Trophoblast cell (in vitro differentiated cells and primary cell): ENCODE measurements at regions not wholly inside any gene's neighbourhood (a gene's known extent, or its start where the extent isn't known, plus 50 kb on each side); places are given as distances from the start of the nearest gene placed in this dataset.

Source experiments
- DNase-seq, 2 donors: peaks; one replicate each; pipeline ENCODE4 v3.0.0-alpha.2; 2016
- H2AFZ ChIP-seq: 2 replicates; pipeline ENCODE4 v1.6.1; 2013; ENCODE audit warnings: low read length, moderate library complexity, mild to moderate bottlenecking; ENCODE audit not compliant: insufficient read depth, poor library complexity
- H2AK5ac ChIP-seq: 2 replicates; pipeline ENCODE4 v1.6.1; 2013; ENCODE audit warnings: mild to moderate bottlenecking, low read length
- H2BK120ac ChIP-seq: 2 replicates; pipeline ENCODE4 v1.6.1; 2013; ENCODE audit warnings: low read length, mild to moderate bottlenecking, moderate library complexity; ENCODE audit not compliant: insufficient read depth, poor library complexity
- H2BK12ac ChIP-seq: 2 replicates; pipeline ENCODE4 v1.6.1; 2013; ENCODE audit warnings: mild to moderate bottlenecking, low read length, moderate library complexity
- H2BK5ac ChIP-seq: 2 replicates; pipeline ENCODE4 v1.6.1; 2013; ENCODE audit warnings: low read length, low read depth, moderate library complexity, mild to moderate bottlenecking; ENCODE audit not compliant: poor library complexity
- H3K14ac ChIP-seq: 2 replicates; pipeline ENCODE4 v1.6.1; 2013; ENCODE audit warnings: mild to moderate bottlenecking, low read length
- H3K18ac ChIP-seq: 2 replicates; pipeline ENCODE4 v1.6.1; 2013; ENCODE audit warnings: mild to moderate bottlenecking, low read length
- H3K23ac ChIP-seq: 2 replicates; pipeline ENCODE4 v1.6.1; 2013; ENCODE audit warnings: low read length
- H3K27ac ChIP-seq: 2 replicates; pipeline ENCODE4 v1.5.1; 2013; ENCODE audit warnings: low read depth, mild to moderate bottlenecking, inconsistent platforms, low read length, moderate library complexity
- H3K27me3 ChIP-seq: 2 replicates; pipeline ENCODE4 v1.6.1; 2013; ENCODE audit warnings: inconsistent platforms, mild to moderate bottlenecking, low read length, moderate library complexity; ENCODE audit not compliant: insufficient read depth
- H3K36me3 ChIP-seq, 2 experiments: 1 replicate in 1 of 2; 2 replicates in 1 of 2; pipeline ENCODE4 v1.6.1; 2013; ENCODE audit warnings: low read length in 2 of 2, mild to moderate bottlenecking in 2 of 2, moderate library complexity in 1 of 2; ENCODE audit not compliant: insufficient read depth in 2 of 2, control insufficient read depth in 1 of 2
- H3K4ac ChIP-seq: 2 replicates; pipeline ENCODE4 v1.6.1; 2013; ENCODE audit warnings: low read depth, mild to moderate bottlenecking, low read length, moderate library complexity
- H3K4me1 ChIP-seq, 2 experiments: 1 replicate in 1 of 2; 2 replicates in 1 of 2; pipeline ENCODE4 v1.6.1; 2013; ENCODE audit warnings: low read length in 2 of 2, mild to moderate bottlenecking in 2 of 2, moderate library complexity in 1 of 2; ENCODE audit not compliant: insufficient read depth in 2 of 2, control insufficient read depth in 1 of 2
- H3K4me2 ChIP-seq: 2 replicates; pipeline ENCODE4 v1.6.1; 2013; ENCODE audit warnings: inconsistent platforms, mild to moderate bottlenecking, low read length, moderate library complexity
- H3K4me3 ChIP-seq: 2 replicates; pipeline ENCODE4 v1.5.1; 2013; ENCODE audit warnings: mild to moderate bottlenecking, low read depth, low read length, inconsistent platforms
- H3K79me1 ChIP-seq: one replicate; pipeline ENCODE4 v1.6.1; 2013; ENCODE audit warnings: low read length
- H3K79me2 ChIP-seq: 2 replicates; pipeline ENCODE4 v1.6.1; 2013; ENCODE audit warnings: low read length, mild to moderate bottlenecking; ENCODE audit not compliant: control insufficient read depth, insufficient read depth, poor library complexity
- H3K9ac ChIP-seq: 2 replicates; pipeline ENCODE4 v1.6.1; 2013; ENCODE audit warnings: mild to moderate bottlenecking, low read length
- H3K9me3 ChIP-seq: 2 replicates; pipeline ENCODE4 v1.6.1; 2013; ENCODE audit warnings: low read depth, mild to moderate bottlenecking, control low read depth, inconsistent platforms, low read length; ENCODE audit not compliant: insufficient read depth
- H4K12ac ChIP-seq: 2 replicates; pipeline ENCODE4 v1.6.1; 2013; ENCODE audit warnings: low read depth, mild to moderate bottlenecking, low read length, moderate library complexity
- H4K8ac ChIP-seq: 2 replicates; pipeline ENCODE4 v1.6.1; 2013; ENCODE audit warnings: low read depth, mild to moderate bottlenecking, low read length, moderate library complexity
- H4K91ac ChIP-seq: one replicate; pipeline ENCODE4 v1.6.1; 2013; ENCODE audit warnings: low read depth, mild to moderate bottlenecking, low read length, moderate library complexity
- WGBS: extraction: QIAGEN DNeasy Blood & Tissue Kit; methylation state at CpG from one replicate; pipeline ENCODE4 v1.1.7; 2013; ENCODE audit warnings: missing lambda C conversion rate; ENCODE audit not compliant: insufficient read length, insufficient coverage; ENCODE audit errors: extremely low coverage; 5-methylcytosine and 5-hydroxymethylcytosine counted together

DNA sequence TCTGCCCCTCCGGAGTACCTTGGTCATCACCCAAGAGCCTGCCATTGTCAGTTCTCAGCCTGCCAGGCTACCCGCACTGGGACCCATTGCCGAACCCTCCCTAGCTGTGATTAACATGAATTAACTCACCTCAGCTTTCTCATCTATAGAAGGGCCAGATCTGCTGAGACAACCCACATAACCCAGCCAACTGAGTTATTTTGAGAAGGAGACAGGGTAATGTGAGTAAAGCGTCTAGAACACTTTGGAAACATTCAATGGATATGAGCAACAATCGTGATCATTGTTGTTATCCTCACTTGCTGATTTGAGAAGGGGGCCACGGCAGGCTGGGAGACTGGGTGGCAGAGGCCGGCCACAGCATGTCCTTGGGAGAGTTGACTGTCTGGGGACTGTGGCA is 196.8 kb downstream of the GLI2 start:
- Histone ChIP-seq H3K79me2 (no peaks in the 10 kb centered on the region), H3K4me3 (no peak overlapping the region), H3K14ac (no peak overlapping the region), H4K8ac (no peak overlapping the region), H3K79me1 (peaks cover 13% of the 10 kb centered on the region), H3K4ac (no peak overlapping the region), H3K4me1 (peaks cover 28 to 37% of the 10 kb centered on the region in 2 experiments), H2BK120ac (no peak overlapping the region), H2AK5ac (no peak overlapping the region), H2BK12ac (no peak overlapping the region), H3K27ac (no peak overlapping the region), H2AFZ (no peak overlapping the region), H4K12ac (no peak overlapping the region), H3K36me3 (no peaks in the 10 kb centered on the region), H3K9ac (no peak overlapping the region), H2BK5ac (no peak overlapping the region), H3K18ac (no peak overlapping the region), H3K27me3 (no peaks in the 10 kb centered on the region), H3K9me3 (peaks cover 8% of the 10 kb centered on the region), H4K91ac (no peak overlapping the region), H3K23ac (no peak overlapping the region), H3K4me2 (no peak overlapping the region)
- no CpG with 5 or more reads among the region's 7 CpGs for WGBS
- no peak for DNase-seq

DNA sequence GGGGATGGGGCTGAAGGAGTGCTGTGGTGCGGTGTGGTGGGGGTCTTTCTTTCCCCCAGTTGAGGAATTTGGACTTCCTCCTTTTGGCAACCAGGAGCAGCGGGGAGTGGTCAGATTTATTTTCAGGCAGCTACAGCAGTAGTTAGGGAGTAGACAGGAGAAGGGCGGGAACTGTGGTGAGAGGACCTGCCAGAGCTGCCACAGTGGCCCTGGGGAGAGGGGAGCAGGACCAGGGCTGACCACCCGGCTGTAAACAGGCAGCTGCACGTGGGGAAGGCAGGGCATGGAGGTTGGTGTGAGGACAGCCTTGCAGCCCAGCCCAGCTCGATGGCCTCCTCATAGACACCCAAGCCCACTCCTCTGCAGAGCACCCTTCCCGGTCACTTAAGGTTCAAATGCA is 197.2 kb downstream of the GLI2 start:
- Histone ChIP-seq H3K4ac (no peak overlapping the region), H2AFZ (no peak overlapping the region), H3K18ac (no peak overlapping the region), H4K8ac (no peak overlapping the region), H3K27ac (no peak overlapping the region), H3K79me2 (no peaks in the 10 kb centered on the region), H3K4me3 (no peak overlapping the region), H3K79me1 (peaks cover 13% of the 10 kb centered on the region), H3K4me2 (no peak overlapping the region), H3K27me3 (no peaks in the 10 kb centered on the region), H3K23ac (no peak overlapping the region), H2BK5ac (no peak overlapping the region), H3K14ac (no peak overlapping the region), H4K12ac (no peak overlapping the region), H2AK5ac (no peak overlapping the region), H2BK120ac (no peak overlapping the region), H3K9me3 (peaks cover 8% of the 10 kb centered on the region), H4K91ac (no peak overlapping the region), H3K4me1 (peaks cover 31 to 41% of the 10 kb centered on the region in 2 experiments), H2BK12ac (no peak overlapping the region), H3K36me3 (no peaks in the 10 kb centered on the region), H3K9ac (no peak overlapping the region)
- DNase-seq, result no peak
- WGBS, result no CpG with 5 or more reads among the region's 7 CpGs

- Histone ChIP-seq H3K36me3 (no peaks in the 10 kb centered on the region), H4K91ac (peak overlapping the region; percentile 21), H3K4me3 (no peak overlapping the region), H2BK12ac (peak overlapping the region; percentile 27), H3K79me1 (peaks cover 13% of the 10 kb centered on the region), H2BK5ac (peak overlapping the region; percentile 5), H3K27ac (peak overlapping the region; percentile 28), H3K9ac (no peak overlapping the region), H3K9me3 (peaks cover 5% of the 10 kb centered on the region), H3K4me1 (peaks cover 37 to 47% of the 10 kb centered on the region in 2 experiments), H3K18ac (peak overlapping the region; percentile 14), H4K8ac (no peak overlapping the region), H3K79me2 (no peaks in the 10 kb centered on the region), H3K4ac (no peak overlapping the region), H2BK120ac (peak overlapping the region; percentile 28), H2AK5ac (no peak overlapping the region), H2AFZ (no peak overlapping the region), H3K27me3 (no peaks in the 10 kb centered on the region), H3K14ac (peak overlapping the region; percentile 13), H3K23ac (no peak overlapping the region), H4K12ac (no peak overlapping the region), H3K4me2 (peak overlapping the region; percentile 9)
- no peak for DNase-seq
- WGBS, result no CpG with 5 or more reads among the region's 19 CpGs
Measured at GRCh38 chr2:120933693-120934573, 198.3 kb downstream of the GLI2 start.

DNA sequence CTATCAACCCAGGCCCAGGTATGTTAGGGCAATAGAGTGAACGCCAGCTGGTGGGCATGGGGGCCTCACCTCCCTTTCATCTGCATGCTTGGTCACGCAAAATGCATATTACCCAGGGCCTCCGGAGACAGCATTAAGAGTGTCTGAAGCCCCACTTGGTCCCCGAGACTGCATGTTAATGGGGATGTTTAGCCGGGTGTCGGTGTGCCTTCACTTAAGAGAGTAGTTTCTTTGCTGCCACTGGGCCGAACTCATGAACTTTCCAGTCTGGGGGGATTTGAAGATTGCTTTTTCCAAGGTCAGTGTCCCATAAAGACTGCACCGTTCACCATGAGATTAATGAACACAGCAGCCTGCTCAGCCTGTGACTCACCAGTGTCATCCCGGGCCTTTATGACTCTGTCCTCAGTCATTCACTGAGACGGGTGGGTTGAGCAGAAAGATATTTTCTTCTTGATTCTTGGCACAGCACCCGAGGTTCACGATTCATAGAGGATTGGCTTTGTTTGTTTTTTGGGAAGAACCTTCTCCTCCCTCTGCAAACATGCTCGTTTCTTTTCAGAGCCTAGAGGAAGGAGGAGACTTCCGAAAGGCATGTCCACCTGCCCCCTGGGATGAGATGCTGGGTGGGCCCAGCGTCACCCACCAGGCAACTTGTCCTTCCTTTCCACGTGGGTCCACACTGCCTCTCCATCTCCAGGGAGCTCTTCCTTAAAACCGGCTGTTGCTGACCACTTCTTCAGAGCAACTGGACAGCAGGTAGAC is 199.1 kb downstream of the GLI2 start:
- no CpG with 5 or more reads among the region's 17 CpGs for WGBS
- Histone ChIP-seq H3K9ac (no peak overlapping the region), H4K12ac (no peak overlapping the region), H3K4me2 (peak overlapping the region; percentile 9), H2BK5ac (peak overlapping the region; percentile 8), H2BK12ac (peak overlapping the region; percentile 85), H3K23ac (no peak overlapping the region), H3K79me1 (peaks cover 15% of the 10 kb centered on the region), H3K9me3 (peaks cover 5% of the 10 kb centered on the region), H3K36me3 (no peaks in the 10 kb centered on the region), H3K4ac (no peak overlapping the region), H3K18ac (peak overlapping the region; percentile 65), H2AFZ (peak overlapping the region; percentile 1), H3K79me2 (no peaks in the 10 kb centered on the region), H2AK5ac (peak overlapping the region; percentile 59), H4K8ac (no peak overlapping the region), H2BK120ac (peak overlapping the region; percentile 88), H3K27me3 (no peaks in the 10 kb centered on the region), H3K27ac (peak overlapping the region; percentile 56), H3K4me1 (peaks cover 37 to 48% of the 10 kb centered on the region in 2 experiments), H3K4me3 (no peak overlapping the region), H4K91ac (peak overlapping the region; percentile 62), H3K14ac (peak overlapping the region; percentile 30)
- peak; percentile 75 to 76 for DNase-seq
